Brain microvascular endothelial cell (primary cell): ENCODE measurements at regions not wholly inside any gene's neighbourhood (a gene's known extent, or its start where the extent isn't known, plus 50 kb on each side); places are given as distances from the start of the nearest gene placed in this dataset.

Experiments used
- DNase-seq: peaks from one replicate; pipeline ENCODE4 v3.0.0-alpha.2; 2020
- H3K27ac ChIP-seq: fragments of 250-450 bp; sonication (Bioruptor Pico); 2 replicates; pipeline ENCODE4 v1.5.1; 2020; ENCODE audit warnings: mild to moderate bottlenecking, moderate library complexity
- H3K27me3 ChIP-seq: fragments of 250-450 bp; sonication (Bioruptor Pico); replicated peaks from 2 replicates; pipeline ENCODE4 v1.5.1; 2020; ENCODE audit warnings: mild to moderate bottlenecking
- H3K36me3 ChIP-seq: fragments of 250-450 bp; sonication (Bioruptor Pico); replicated peaks from 2 replicates; pipeline ENCODE4 v1.5.1; 2020; ENCODE audit warnings: mild to moderate bottlenecking
- H3K4me3 ChIP-seq: 2 replicates; pipeline ENCODE4 v1.5.1; 2011; ENCODE audit warnings: low read depth, mild to moderate bottlenecking, control low read depth, low read length, moderate library complexity
- in situ Hi-C: cut with HindIII; loops from 2 replicates; pipeline ENCODE4 v1.10.0; 2017; ENCODE audit warnings: low sequenced_read_pairs, low pct_ligation_motif_present
- TF ChIP-seq, protein P1 (sequence below): IDR thresholded peaks from 2 replicates; pipeline ENCODE4 v1.5.1; 2011; ENCODE audit warnings: low read depth, mild to moderate bottlenecking, moderate library complexity, low read length, control low read depth, inconsistent platforms; ENCODE audit errors: missing control alignments

GRCh38 chr3:25957026-25957425 lies 167.1 kb downstream of the OXSM start:
- Histone ChIP-seq H3K36me3 (no peaks in the 10 kb centered on the region), H3K4me3 (no peak overlapping the region), H3K27me3 (no peaks in the 10 kb centered on the region), H3K27ac (no peak overlapping the region)
- in situ Hi-C loops: no loop called here
- TF ChIP-seq, protein P1, sequence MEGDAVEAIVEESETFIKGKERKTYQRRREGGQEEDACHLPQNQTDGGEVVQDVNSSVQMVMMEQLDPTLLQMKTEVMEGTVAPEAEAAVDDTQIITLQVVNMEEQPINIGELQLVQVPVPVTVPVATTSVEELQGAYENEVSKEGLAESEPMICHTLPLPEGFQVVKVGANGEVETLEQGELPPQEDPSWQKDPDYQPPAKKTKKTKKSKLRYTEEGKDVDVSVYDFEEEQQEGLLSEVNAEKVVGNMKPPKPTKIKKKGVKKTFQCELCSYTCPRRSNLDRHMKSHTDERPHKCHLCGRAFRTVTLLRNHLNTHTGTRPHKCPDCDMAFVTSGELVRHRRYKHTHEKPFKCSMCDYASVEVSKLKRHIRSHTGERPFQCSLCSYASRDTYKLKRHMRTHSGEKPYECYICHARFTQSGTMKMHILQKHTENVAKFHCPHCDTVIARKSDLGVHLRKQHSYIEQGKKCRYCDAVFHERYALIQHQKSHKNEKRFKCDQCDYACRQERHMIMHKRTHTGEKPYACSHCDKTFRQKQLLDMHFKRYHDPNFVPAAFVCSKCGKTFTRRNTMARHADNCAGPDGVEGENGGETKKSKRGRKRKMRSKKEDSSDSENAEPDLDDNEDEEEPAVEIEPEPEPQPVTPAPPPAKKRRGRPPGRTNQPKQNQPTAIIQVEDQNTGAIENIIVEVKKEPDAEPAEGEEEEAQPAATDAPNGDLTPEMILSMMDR: no peak
- no peak for DNase-seq

DNA sequence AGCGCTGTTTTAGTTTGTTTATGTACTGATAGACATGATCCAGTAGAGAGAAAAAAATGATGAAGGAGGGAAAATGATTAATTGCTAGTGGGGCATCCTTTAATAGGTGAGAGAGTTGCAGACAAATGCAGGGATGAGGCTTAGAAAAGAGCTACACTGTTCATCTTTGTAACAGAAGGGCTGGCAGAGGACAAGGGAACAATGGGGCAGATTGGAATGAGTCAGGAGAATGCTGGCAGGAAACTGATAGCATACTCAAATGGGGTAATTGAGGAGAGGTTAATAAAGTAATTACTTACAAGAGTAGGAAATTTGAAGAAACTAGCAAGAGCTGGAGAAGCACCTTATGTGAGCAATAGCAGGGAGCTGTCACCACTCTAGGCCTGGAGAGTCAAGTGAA lies 170.9 kb downstream of the OXSM start:
- in situ Hi-C loops: no loop called here
- H3K4me3 ChIP-seq: no peak overlapping the region
- H3K27ac ChIP-seq: no peak overlapping the region
- TF ChIP-seq, protein P1: no peak
- DNase-seq: no peak
- H3K36me3 ChIP-seq: no peaks in the 10 kb centered on the region
- H3K27me3 ChIP-seq: no peaks in the 10 kb centered on the region

GRCh38 chr3:25962255-25962654 lies 172.4 kb downstream of the OXSM start:
- H3K4me3 ChIP-seq: no peak overlapping the region
- no peak overlapping the region for H3K27ac ChIP-seq
- in situ Hi-C loops: no loop called here
- TF ChIP-seq, protein P1: no peak
- DNase-seq: no peak
- no peaks in the 10 kb centered on the region for H3K27me3 ChIP-seq
- no peaks in the 10 kb centered on the region for H3K36me3 ChIP-seq

- DNase-seq: no peak
- Histone ChIP-seq H3K4me3 (no peak overlapping the region), H3K27ac (no peak overlapping the region), H3K36me3 (no peaks in the 10 kb centered on the region), H3K27me3 (no peaks in the 10 kb centered on the region)
- in situ Hi-C loops: no loop called here
- TF ChIP-seq, protein P1: no peak
These were observed 174.3 kb downstream of the OXSM start for GRCh38 chr3:25964141-25964540.

GRCh38 chr3:25967385-25967784 lies 177.5 kb downstream of the OXSM start:
- Histone ChIP-seq H3K4me3 (no peak overlapping the region), H3K27me3 (no peaks in the 10 kb centered on the region), H3K27ac (no peak overlapping the region), H3K36me3 (no peaks in the 10 kb centered on the region)
- TF ChIP-seq, protein P1: no peak
- in situ Hi-C loops: no loop called here
- DNase-seq: no peak

DNA sequence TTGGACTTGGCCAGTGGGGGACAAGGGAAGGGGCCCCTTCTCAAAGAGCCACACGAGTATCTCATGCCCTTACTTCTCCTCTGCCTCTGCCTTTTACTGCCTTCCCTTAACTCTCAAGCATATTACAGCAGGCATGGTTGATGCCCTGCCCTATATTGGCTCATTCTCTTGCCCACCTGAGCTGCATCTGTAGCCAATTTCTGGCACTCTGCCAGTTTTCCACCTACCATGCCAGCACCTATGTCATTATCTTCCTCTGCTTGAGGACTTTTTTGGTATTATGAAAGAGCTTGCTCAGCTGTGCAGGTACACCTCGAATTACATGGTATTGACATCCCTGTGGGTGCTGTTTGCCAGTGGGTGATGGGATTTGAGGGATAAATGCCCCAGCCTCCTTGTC lies 181.8 kb downstream of the OXSM start:
- in situ Hi-C loops: no loop called here
- no peak for DNase-seq
- TF ChIP-seq, protein P1: no peak

More for the DNA sequence above, 181.8 kb downstream of the OXSM start:
- Histone ChIP-seq H3K4me3 (no peak overlapping the region), H3K36me3 (no peaks in the 10 kb centered on the region), H3K27ac (no peak overlapping the region), H3K27me3 (no peaks in the 10 kb centered on the region)
